MM.1S (cell line): ENCODE measurements at regions not wholly inside any gene's neighbourhood (a gene's known extent, or its start where the extent isn't known, plus 50 kb on each side); places are given as distances from the start of the nearest gene placed in this dataset.

Source experiments
- DNase-seq: peaks from one replicate; pipeline ENCODE4 v3.0.0-alpha.2; 2015
- H2AFZ ChIP-seq: fragments of 300-600 bp; sonication (generic); 2 replicates; pipeline ENCODE4 v1.6.0; 2016; ENCODE audit warnings: antibody characterized with exemption, low read length
- H3F3A ChIP-seq: fragments of 300-600 bp; sonication (generic); 2 replicates; pipeline ENCODE4 v1.6.1; 2016; ENCODE audit warnings: mild to moderate bottlenecking, antibody characterized with exemption, low read length, moderate library complexity, mixed read lengths; ENCODE audit not compliant: insufficient read depth
- H3K27ac ChIP-seq: fragments of 300-600 bp; sonication (generic); 2 replicates; pipeline ENCODE4 v1.5.1; 2016; ENCODE audit warnings: mild to moderate bottlenecking, low read length
- H3K27me3 ChIP-seq: fragments of 300-600 bp; sonication (generic); replicated peaks from 2 replicates; pipeline ENCODE4 v1.6.0; 2016; ENCODE audit warnings: low read length; ENCODE audit not compliant: insufficient read depth
- H3K36me3 ChIP-seq: fragments of 300-600 bp; sonication (generic); replicated peaks from 2 replicates; pipeline ENCODE4 v1.6.1; 2016; ENCODE audit warnings: mild to moderate bottlenecking, low read length, mixed read lengths; ENCODE audit not compliant: insufficient read depth
- H3K4me1 ChIP-seq: fragments of 300-600 bp; sonication (generic); 2 replicates; pipeline ENCODE4 v1.6.1; 2016; ENCODE audit warnings: low read length, mixed read lengths
- H3K4me2 ChIP-seq: fragments of 300-600 bp; sonication (generic); 2 replicates; pipeline ENCODE4 v1.6.0; 2016; ENCODE audit warnings: low read depth, low read length
- H3K4me3 ChIP-seq: fragments of 300-600 bp; sonication (generic); 2 replicates; pipeline ENCODE4 v1.5.1; 2016; ENCODE audit warnings: low read length, mixed read lengths
- H3K79me2 ChIP-seq: fragments of 300-600 bp; sonication (generic); 2 replicates; pipeline ENCODE4 v1.6.1; 2016; ENCODE audit warnings: mixed run types, low read length, mixed read lengths
- H3K9ac ChIP-seq: fragments of 300-600 bp; sonication (generic); 2 replicates; pipeline ENCODE4 v1.6.1; 2016; ENCODE audit warnings: low read length, mixed read lengths
- H3K9me2 ChIP-seq: fragments of 300-600 bp; sonication (generic); replicated peaks from 2 replicates; pipeline ENCODE4 v1.6.1; 2016; ENCODE audit warnings: mild to moderate bottlenecking, low read length, mixed read lengths; ENCODE audit not compliant: insufficient read depth
- H3K9me3 ChIP-seq: fragments of 300-600 bp; sonication (generic); replicated peaks from 2 replicates; pipeline ENCODE4 v1.6.1; 2016; ENCODE audit warnings: mild to moderate bottlenecking, low read length, mixed read lengths; ENCODE audit not compliant: insufficient read depth
- H4K20me1 ChIP-seq: fragments of 300-600 bp; sonication (generic); 2 replicates; pipeline ENCODE4 v1.6.1; 2016; ENCODE audit warnings: mild to moderate bottlenecking, low read length, moderate library complexity, mixed read lengths; ENCODE audit not compliant: insufficient read depth
- EZH2 ChIP-seq: fragments of 300-600 bp; sonication (generic); optimal IDR thresholded peaks from 2 replicates; pipeline ENCODE3; 2017; ENCODE audit warnings: low read depth, mild to moderate bottlenecking, antibody characterized with exemption, low read length, mixed read lengths
- EZH2phosphoT487 ChIP-seq: fragments of 300-600 bp; sonication (generic); IDR thresholded peaks from 2 replicates; pipeline ENCODE4 v1.6.1; 2018; ENCODE audit warnings: antibody characterized with exemption, low read length
- TF ChIP-seq, protein P1 (sequence below): fragments of 300-600 bp; sonication (generic); IDR thresholded peaks from 2 replicates; pipeline ENCODE4 v1.5.1; 2016; ENCODE audit warnings: antibody characterized with exemption, low read length, mixed read lengths

DNA sequence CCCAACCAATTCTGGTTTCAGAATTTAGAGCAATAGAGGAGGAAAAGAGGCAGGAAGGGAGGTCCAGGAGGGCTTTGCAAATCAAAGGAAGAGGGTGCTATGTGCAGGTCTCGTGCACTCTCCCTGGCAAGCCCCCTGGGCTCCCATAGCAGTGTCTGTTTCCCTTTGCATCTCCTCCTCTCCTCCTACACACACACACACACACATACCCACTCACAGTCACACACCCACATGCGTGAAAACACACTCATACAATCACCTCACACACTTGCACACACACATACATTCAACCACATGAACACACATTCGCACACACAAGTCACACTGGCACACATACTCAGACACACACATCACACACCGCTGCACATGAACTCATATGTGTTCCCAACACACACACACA is 105.3 kb downstream of the OAT start:
- Histone ChIP-seq H3K4me2 (no peak overlapping the region), H3K9ac (no peak overlapping the region), H3K9me2 (no peaks in the 10 kb centered on the region), H3K36me3 (no peaks in the 10 kb centered on the region), H3K79me2 (no peaks in the 10 kb centered on the region), H3K4me3 (no peak overlapping the region), H3F3A (no peaks in the 10 kb centered on the region), H4K20me1 (no peaks in the 10 kb centered on the region), H3K4me1 (no peaks in the 10 kb centered on the region), H3K27me3 (no peaks in the 10 kb centered on the region), H3K9me3 (no peaks in the 10 kb centered on the region), H3K27ac (no peak overlapping the region), H2AFZ (no peak overlapping the region)
- TF ChIP-seq, protein P1, sequence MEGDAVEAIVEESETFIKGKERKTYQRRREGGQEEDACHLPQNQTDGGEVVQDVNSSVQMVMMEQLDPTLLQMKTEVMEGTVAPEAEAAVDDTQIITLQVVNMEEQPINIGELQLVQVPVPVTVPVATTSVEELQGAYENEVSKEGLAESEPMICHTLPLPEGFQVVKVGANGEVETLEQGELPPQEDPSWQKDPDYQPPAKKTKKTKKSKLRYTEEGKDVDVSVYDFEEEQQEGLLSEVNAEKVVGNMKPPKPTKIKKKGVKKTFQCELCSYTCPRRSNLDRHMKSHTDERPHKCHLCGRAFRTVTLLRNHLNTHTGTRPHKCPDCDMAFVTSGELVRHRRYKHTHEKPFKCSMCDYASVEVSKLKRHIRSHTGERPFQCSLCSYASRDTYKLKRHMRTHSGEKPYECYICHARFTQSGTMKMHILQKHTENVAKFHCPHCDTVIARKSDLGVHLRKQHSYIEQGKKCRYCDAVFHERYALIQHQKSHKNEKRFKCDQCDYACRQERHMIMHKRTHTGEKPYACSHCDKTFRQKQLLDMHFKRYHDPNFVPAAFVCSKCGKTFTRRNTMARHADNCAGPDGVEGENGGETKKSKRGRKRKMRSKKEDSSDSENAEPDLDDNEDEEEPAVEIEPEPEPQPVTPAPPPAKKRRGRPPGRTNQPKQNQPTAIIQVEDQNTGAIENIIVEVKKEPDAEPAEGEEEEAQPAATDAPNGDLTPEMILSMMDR: no peak
- TF ChIP-seq EZH2: no peak
- no peak for TF ChIP-seq EZH2phosphoT487
- DNase-seq: no peak

GRCh38 chr10:124308811-124309210 is 109.9 kb downstream of the OAT start:
- Histone ChIP-seq H3K9me2 (no peaks in the 10 kb centered on the region), H3K4me1 (no peaks in the 10 kb centered on the region), H3K27ac (no peak overlapping the region), H3K27me3 (no peaks in the 10 kb centered on the region), H3K9me3 (no peaks in the 10 kb centered on the region), H3K79me2 (no peaks in the 10 kb centered on the region), H3K4me2 (no peak overlapping the region), H2AFZ (no peak overlapping the region), H3K4me3 (no peak overlapping the region), H3K36me3 (no peaks in the 10 kb centered on the region), H3K9ac (no peak overlapping the region), H3F3A (no peaks in the 10 kb centered on the region), H4K20me1 (no peaks in the 10 kb centered on the region)
- TF ChIP-seq, protein P1: no peak
- TF ChIP-seq EZH2 (no peak), EZH2phosphoT487 (no peak)
- DNase-seq: no peak

DNA sequence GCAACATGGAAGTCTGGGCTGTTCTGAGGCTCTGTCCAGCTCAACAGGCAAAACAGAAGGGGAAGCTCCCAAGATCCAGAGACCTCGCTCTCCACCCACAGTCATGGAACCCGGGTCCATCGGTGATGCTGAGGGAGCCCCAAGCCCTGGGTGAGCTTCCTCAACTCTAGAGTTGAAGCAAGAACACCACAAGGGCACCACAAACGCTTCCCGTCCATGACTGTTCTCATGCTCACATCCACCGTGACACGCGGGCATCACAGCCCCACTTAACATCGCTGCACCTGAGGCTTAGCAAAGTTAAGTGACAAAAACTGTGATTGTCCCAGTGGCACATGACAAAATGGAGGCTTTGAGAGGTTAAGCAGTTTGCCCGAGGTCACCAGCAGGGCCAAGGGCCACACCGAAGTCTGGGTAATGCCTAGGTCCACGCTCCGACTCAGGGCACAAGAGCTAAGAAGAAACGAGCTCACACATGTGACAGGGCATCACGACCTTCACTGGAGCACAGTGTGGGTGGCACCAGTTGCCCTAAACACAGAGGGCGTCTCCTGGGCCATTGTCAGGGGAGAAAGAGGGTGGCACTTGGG is 110.6 kb downstream of the OAT start:
- H4K20me1 ChIP-seq: no peaks in the 10 kb centered on the region
- no peaks in the 10 kb centered on the region for H3K79me2 ChIP-seq
- no peak overlapping the region for H2AFZ ChIP-seq
- H3K9me2 ChIP-seq: no peaks in the 10 kb centered on the region
- no peak overlapping the region for H3K27ac ChIP-seq
- no peak for TF ChIP-seq EZH2
- TF ChIP-seq, protein P1: no peak
- no peak for TF ChIP-seq EZH2phosphoT487
- no peak overlapping the region for H3K4me2 ChIP-seq
- no peaks in the 10 kb centered on the region for H3K27me3 ChIP-seq
- H3K36me3 ChIP-seq: no peaks in the 10 kb centered on the region
- H3K4me3 ChIP-seq: no peak overlapping the region
- no peaks in the 10 kb centered on the region for H3K9me3 ChIP-seq
- H3F3A ChIP-seq: no peaks in the 10 kb centered on the region
- no peaks in the 10 kb centered on the region for H3K4me1 ChIP-seq
- H3K9ac ChIP-seq: no peak overlapping the region
- no peak for DNase-seq
